Cardiac fibroblast (primary cell): ENCODE measurements at regions not wholly inside any gene's neighbourhood (a gene's known extent, or its start where the extent isn't known, plus 50 kb on each side); places are given as distances from the start of the nearest gene placed in this dataset.

Experiments used
- DNase-seq, 2 donors: peaks; one replicate each; pipeline versions ENCODE4 v3.0.0 to v3.0.0-alpha.2; 2010; ENCODE audit warnings: low read depth in 2 of 2
- H3K4me3 ChIP-seq, 2 donors: replicated peaks in 1 of 2; 1 replicate in 1 of 2; 2 replicates in 1 of 2; pipeline ENCODE4 v1.5.1; 2011; ENCODE audit warnings: low read depth in 2 of 2, low read length in 2 of 2, mild to moderate bottlenecking in 2 of 2, moderate library complexity in 1 of 2
- CTCF ChIP-seq: IDR thresholded peaks from one replicate; pipeline ENCODE4 v1.5.1; 2011; ENCODE audit warnings: low read depth, mild to moderate bottlenecking, low read length, inconsistent platforms

GRCh38 chr16:86297391-86297790, 212.9 kb upstream of the FOXF1 start:
- peak in 1 of 2 donors; percentile 8 for DNase-seq
- TF ChIP-seq CTCF = no peak
- no peak overlapping the region for H3K4me3 ChIP-seq

- TF ChIP-seq CTCF = no peak
- no peak for DNase-seq
- no peak overlapping the region for H3K4me3 ChIP-seq
Observed at GRCh38 chr16:86297866-86298757, 212.2 kb upstream of the FOXF1 start.

- no peak overlapping the region for H3K4me3 ChIP-seq
- TF ChIP-seq CTCF = no peak
- peak; percentile 3 to 27 for DNase-seq
Observed at GRCh38 chr16:86298758-86299134, 211.6 kb upstream of the FOXF1 start.

GRCh38 chr16:86299882-86300610, 210.3 kb upstream of the FOXF1 start:
- no peak for DNase-seq

GRCh38 chr16:86300746-86301481, 209.4 kb upstream of the FOXF1 start:
- no peak for TF ChIP-seq CTCF
- DNase-seq = no peak
- no peak overlapping the region for H3K4me3 ChIP-seq

More at GRCh38 chr16:86299882-86300610, 210.3 kb upstream of the FOXF1 start:
- H3K4me3 ChIP-seq = no peak overlapping the region
- TF ChIP-seq CTCF = no peak

- no peak for TF ChIP-seq CTCF
- DNase-seq = no peak
- H3K4me3 ChIP-seq = no peak overlapping the region
Observed at GRCh38 chr16:86302421-86303109, 207.8 kb upstream of the FOXF1 start.
